GM18909 (cell line): ENCODE measurements at regions not wholly inside any gene's neighbourhood (a gene's known extent, or its start where the extent isn't known, plus 50 kb on each side); places are given as distances from the start of the nearest gene placed in this dataset.

Source experiments
- ATAC-seq: cut with Tn5 transposase; IDR thresholded peaks from one replicate; pipeline ENCODE4 v1.9.1; 2021; ENCODE audit warnings: mild to moderate bottlenecking; ENCODE audit not compliant: unreplicated experiment, poor library complexity

GRCh38 chr5:6180231-6180872 is 198.0 kb downstream of the MED10 start:
- no peak for ATAC-seq

- ATAC-seq = no peak
Observed at GRCh38 chr5:6178846-6179532, 199.4 kb downstream of the MED10 start.

GRCh38 chr5:6177926-6178325 is 200.4 kb downstream of the MED10 start:
- ATAC-seq = no peak

GRCh38 chr5:6176102-6176693 is 202.1 kb downstream of the MED10 start:
- no peak for ATAC-seq

- ATAC-seq = no peak
Observed at GRCh38 chr5:6175172-6175854, 203.0 kb downstream of the MED10 start.

- no peak for ATAC-seq
Observed at GRCh38 chr5:6169660-6170059, 208.7 kb downstream of the MED10 start.

GRCh38 chr5:6166698-6167394 is 211.5 kb downstream of the MED10 start:
- ATAC-seq = no peak

GRCh38 chr5:6163913-6164312 is 214.4 kb downstream of the MED10 start:
- no peak for ATAC-seq

GRCh38 chr5:6162175-6162574 is 216.2 kb downstream of the MED10 start:
- ATAC-seq = no peak

- no peak for ATAC-seq
Observed at GRCh38 chr5:6161257-6161656, 217.1 kb downstream of the MED10 start.

GRCh38 chr5:6159832-6160430 is 218.4 kb downstream of the MED10 start:
- no peak for ATAC-seq

GRCh38 chr5:6158974-6159831 is 219.1 kb downstream of the MED10 start:
- ATAC-seq = no peak

- ATAC-seq = no peak
Observed at GRCh38 chr5:6154216-6154615, 224.1 kb downstream of the MED10 start.

- no peak for ATAC-seq
Observed at GRCh38 chr5:6146271-6146670, 232.1 kb downstream of the MED10 start.

GRCh38 chr5:6145616-6146237 is 232.6 kb downstream of the MED10 start:
- no peak for ATAC-seq

GRCh38 chr5:6143523-6143922 is 234.8 kb downstream of the MED10 start:
- no peak for ATAC-seq

GRCh38 chr5:6142353-6142752 is 236.0 kb downstream of the MED10 start:
- no peak for ATAC-seq

- ATAC-seq = no peak
Observed at GRCh38 chr5:6140219-6140618, 238.1 kb downstream of the MED10 start.

GRCh38 chr5:6135977-6136376 is 242.4 kb downstream of the MED10 start:
- ATAC-seq = peak; percentile 57
